ENCODE measurements at regions not wholly inside any gene's neighbourhood (a gene's known extent, or its start where the extent isn't known, plus 50 kb on each side); places are given as distances from the start of the nearest gene placed in this dataset.

DNA sequence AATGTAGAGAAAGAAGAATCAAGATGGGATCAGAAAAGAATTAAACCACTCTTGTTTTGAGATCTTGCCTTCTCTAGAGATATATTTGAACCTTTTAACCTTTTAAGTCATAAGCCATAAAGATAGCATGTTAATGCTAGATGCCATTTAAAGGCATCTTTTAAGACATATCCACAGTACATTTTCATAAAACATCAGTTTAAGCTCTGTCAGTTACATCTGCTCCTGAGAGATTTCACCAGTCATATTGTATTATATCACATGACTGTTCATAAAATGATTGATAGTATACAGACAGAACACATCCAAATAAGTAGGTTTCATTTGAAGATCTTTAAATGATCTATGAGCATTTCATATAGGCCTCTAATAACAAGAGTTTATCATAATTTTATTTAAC, 1238.5 kb downstream of the SLC16A7 start:
- DNase-seq (no peak), ATAC-seq (no peak)
- intact Hi-C loops (cut with micrococcal nuclease), result no loop called here
- H3K36me3 Mint-ChIP-seq (ENCODE audit: low read depth), result no peaks in the 10 kb centered on the region
- ChIA-PET POLR2A (no interaction called here), CTCF (no interaction called here)
- no peaks in the 10 kb centered on the region for H3K27me3 Mint-ChIP-seq
- TF ChIP-seq, protein P1, sequence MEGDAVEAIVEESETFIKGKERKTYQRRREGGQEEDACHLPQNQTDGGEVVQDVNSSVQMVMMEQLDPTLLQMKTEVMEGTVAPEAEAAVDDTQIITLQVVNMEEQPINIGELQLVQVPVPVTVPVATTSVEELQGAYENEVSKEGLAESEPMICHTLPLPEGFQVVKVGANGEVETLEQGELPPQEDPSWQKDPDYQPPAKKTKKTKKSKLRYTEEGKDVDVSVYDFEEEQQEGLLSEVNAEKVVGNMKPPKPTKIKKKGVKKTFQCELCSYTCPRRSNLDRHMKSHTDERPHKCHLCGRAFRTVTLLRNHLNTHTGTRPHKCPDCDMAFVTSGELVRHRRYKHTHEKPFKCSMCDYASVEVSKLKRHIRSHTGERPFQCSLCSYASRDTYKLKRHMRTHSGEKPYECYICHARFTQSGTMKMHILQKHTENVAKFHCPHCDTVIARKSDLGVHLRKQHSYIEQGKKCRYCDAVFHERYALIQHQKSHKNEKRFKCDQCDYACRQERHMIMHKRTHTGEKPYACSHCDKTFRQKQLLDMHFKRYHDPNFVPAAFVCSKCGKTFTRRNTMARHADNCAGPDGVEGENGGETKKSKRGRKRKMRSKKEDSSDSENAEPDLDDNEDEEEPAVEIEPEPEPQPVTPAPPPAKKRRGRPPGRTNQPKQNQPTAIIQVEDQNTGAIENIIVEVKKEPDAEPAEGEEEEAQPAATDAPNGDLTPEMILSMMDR (IDR thresholded peaks at IDR 0.05), result no peak
- H3K4me1 Mint-ChIP-seq (ENCODE audit: low read depth), result no peaks in the 10 kb centered on the region
- no peak overlapping the region for H3K4me3 Mint-ChIP-seq
- peaks cover 8% of the 10 kb centered on the region for H3K9me3 Mint-ChIP-seq
- H3K27ac Mint-ChIP-seq, result no peak overlapping the region

DNA sequence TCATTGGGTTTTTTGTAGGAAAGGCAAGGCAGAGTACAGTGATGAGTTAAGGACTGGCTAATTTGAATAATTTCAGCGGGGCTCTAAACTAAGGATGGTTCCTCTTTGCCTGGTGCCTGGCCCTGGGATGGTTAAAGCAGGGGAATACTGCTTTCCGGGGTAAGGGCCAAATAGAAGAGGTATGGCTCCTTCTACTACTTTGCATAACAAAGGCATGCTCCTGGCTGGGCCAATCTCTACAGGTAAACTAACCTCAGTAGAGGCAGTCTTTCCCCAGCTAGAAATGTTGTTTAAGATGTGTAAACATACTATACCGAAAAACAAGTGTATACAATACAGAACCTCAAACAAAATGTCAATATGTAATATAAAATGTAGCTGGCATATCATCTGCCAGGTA, 1239.0 kb downstream of the SLC16A7 start:
- Mint-ChIP-seq H3K27me3 (no peaks in the 10 kb centered on the region), H3K4me1 (ENCODE audit: low read depth) (no peaks in the 10 kb centered on the region)

DNA sequence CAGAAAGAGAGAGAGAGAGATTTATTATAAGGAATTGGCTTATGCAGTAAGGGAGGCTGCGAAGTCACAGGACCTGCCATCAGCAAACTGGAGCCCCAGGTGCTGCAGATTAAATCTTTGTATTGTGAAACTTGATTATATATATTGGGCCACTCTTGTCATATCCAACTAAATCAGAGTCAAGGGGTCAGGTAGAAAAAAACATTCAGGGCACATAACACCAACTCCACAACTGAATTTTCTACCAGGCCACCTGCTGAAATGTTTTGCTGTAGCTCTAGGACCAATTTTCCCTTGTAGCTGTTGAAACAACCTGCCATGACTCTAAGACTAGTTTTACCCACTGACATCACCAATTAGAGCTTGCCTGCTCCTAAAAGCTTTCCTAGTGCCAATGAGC, 1240.8 kb downstream of the SLC16A7 start:
- Mint-ChIP-seq H3K27ac (no peak overlapping the region), H3K27me3 (no peaks in the 10 kb centered on the region), H3K4me3 (no peak overlapping the region), H3K36me3 (ENCODE audit: low read depth) (no peaks in the 10 kb centered on the region), H3K9me3 (peaks cover 9% of the 10 kb centered on the region), H3K4me1 (ENCODE audit: low read depth) (no peaks in the 10 kb centered on the region)
- DNase-seq (no peak), ATAC-seq (no peak)
- intact Hi-C loops (cut with micrococcal nuclease), result no loop called here
- ChIA-PET POLR2A (no interaction called here), CTCF (no interaction called here)
- TF ChIP-seq, protein P1 (IDR thresholded peaks at IDR 0.05), result no peak

More for the DNA sequence above, 1239.0 kb downstream of the SLC16A7 start:
- TF ChIP-seq, protein P1 (IDR thresholded peaks at IDR 0.05), result no peak
- no peak for DNase-seq
- Mint-ChIP-seq H3K36me3 (ENCODE audit: low read depth) (no peaks in the 10 kb centered on the region), H3K4me3 (no peak overlapping the region), H3K9me3 (peaks cover 8% of the 10 kb centered on the region), H3K27ac (no peak overlapping the region)
- ChIA-PET CTCF (no interaction called here), POLR2A (no interaction called here)
- intact Hi-C loops (cut with micrococcal nuclease), result no loop called here
- no peak for ATAC-seq

GRCh38 chr12:60842181-60842580, 1246.4 kb downstream of the SLC16A7 start:
- TF ChIP-seq, protein P1 (IDR thresholded peaks at IDR 0.05), result no peak
- Mint-ChIP-seq H3K4me1 (ENCODE audit: low read depth) (no peaks in the 10 kb centered on the region), H3K9me3 (peaks cover 4% of the 10 kb centered on the region), H3K36me3 (ENCODE audit: low read depth) (no peaks in the 10 kb centered on the region), H3K4me3 (no peak overlapping the region), H3K27me3 (no peaks in the 10 kb centered on the region), H3K27ac (no peak overlapping the region)
- ATAC-seq, result no peak
- no peak for DNase-seq
- intact Hi-C loops (cut with micrococcal nuclease), result no loop called here
- POLR2A ChIA-PET, result no interaction called here
- CTCF ChIA-PET, result no interaction called here

- ATAC-seq (no peak), DNase-seq (no peak)
- intact Hi-C loops (cut with micrococcal nuclease), result no loop called here
- Mint-ChIP-seq H3K27ac (no peak overlapping the region), H3K4me3 (no peak overlapping the region), H3K27me3 (no peaks in the 10 kb centered on the region), H3K9me3 (peaks cover 4% of the 10 kb centered on the region), H3K36me3 (ENCODE audit: low read depth) (no peaks in the 10 kb centered on the region), H3K4me1 (ENCODE audit: low read depth) (no peaks in the 10 kb centered on the region)
- ChIA-PET POLR2A (no interaction called here), CTCF (interaction anchor here (0.6 kb wide), 1 partner anchor 40 kb away, joined by 3 read pairs; no protein-coding TSS in a partner anchor)
- TF ChIP-seq, protein P1 (IDR thresholded peaks at IDR 0.05), result no peak
These were observed 1248.3 kb downstream of the SLC16A7 start for GRCh38 chr12:60844101-60844500.
